Upper lobe of left lung (tissue), 6 donors: ENCODE measurements at regions not wholly inside any gene's neighbourhood (a gene's known extent, or its start where the extent isn't known, plus 50 kb on each side); places are given as distances from the start of the nearest gene placed in this dataset.

Experiments
- ATAC-seq, 2 donors: fragments of 200-7000 bp; cut with Tn5 transposase; one replicate each; pipeline ENCODE4 v1.9.1; 2022; ENCODE audit warnings: mild to moderate bottlenecking in 2 of 2, moderate library complexity in 2 of 2; ENCODE audit not compliant: low FRiP score in 2 of 2
- DNase-seq, 2 donors: peaks; one replicate each; pipeline ENCODE4 v3.0.0-alpha.2; 2019 to 2020
- H3K27ac ChIP-seq, 4 donors: fragments of 200-600 bp; sonication (generic); one replicate each; pipeline ENCODE4 v1.5.1; 2016 to 2019
- H3K27me3 ChIP-seq, 4 donors: fragments of 200-600 bp; sonication (generic); one replicate each; pipeline ENCODE4 v1.5.1; 2017 to 2019
- H3K36me3 ChIP-seq, 4 donors: fragments of 200-600 bp; sonication (generic); one replicate each; pipeline ENCODE4 v1.5.1; 2016 to 2019
- H3K4me1 ChIP-seq, 4 donors: fragments of 200-600 bp; sonication (generic); one replicate each; pipeline ENCODE4 v1.5.1; 2018 to 2019
- H3K4me3 ChIP-seq, 4 donors: fragments of 200-600 bp; sonication (generic); one replicate each; pipeline ENCODE4 v1.5.1; 2017 to 2019; ENCODE audit warnings: mild to moderate bottlenecking in 2 of 4, moderate library complexity in 1 of 4
- H3K9me3 ChIP-seq, 4 donors: fragments of 200-600 bp; sonication (generic); one replicate each; pipeline ENCODE4 v1.5.1; 2018 to 2019
- CTCF ChIP-seq, 6 experiments: fragments of 450-650 bp in 4 of 6; fragments of 200-600 bp in 2 of 6; sonication (generic) in 2 of 6; IDR thresholded peaks; one replicate each; pipeline ENCODE4 v1.5.1; 2016 to 2019; ENCODE audit warnings: antibody characterized with exemption in 6 of 6
- EP300 ChIP-seq, 4 donors: sonication (generic); formaldehyde crosslinking; IDR thresholded peaks; one replicate each; pipeline ENCODE4 v1.5.1; 2017; ENCODE audit warnings: antibody characterized with exemption in 4 of 4, control low read depth in 2 of 4
- POLR2A ChIP-seq, 4 donors: fragments of 450-650 bp; IDR thresholded peaks; one replicate each; pipeline ENCODE4 v1.5.1; 2016 to 2017; ENCODE audit warnings: antibody characterized with exemption in 4 of 4, mild to moderate bottlenecking in 2 of 4
- POLR2AphosphoS5 ChIP-seq, 2 donors: sonication (generic); formaldehyde crosslinking; IDR thresholded peaks; one replicate each; pipeline ENCODE4 v1.5.1; 2017; ENCODE audit warnings: antibody characterized with exemption in 2 of 2
- WGBS, 2 donors: methylation state at CpG; one replicate each; pipeline ENCODE4 v1.1.5; 2017 to 2018; 5-methylcytosine and 5-hydroxymethylcytosine counted together
- donor health status: DM: no; HTN: no; CAD: no; lungs with moderate emphysema.
- donor health status: DM: no; HTN: yes; CAD: no; lungs with severe emphysema.

DNA sequence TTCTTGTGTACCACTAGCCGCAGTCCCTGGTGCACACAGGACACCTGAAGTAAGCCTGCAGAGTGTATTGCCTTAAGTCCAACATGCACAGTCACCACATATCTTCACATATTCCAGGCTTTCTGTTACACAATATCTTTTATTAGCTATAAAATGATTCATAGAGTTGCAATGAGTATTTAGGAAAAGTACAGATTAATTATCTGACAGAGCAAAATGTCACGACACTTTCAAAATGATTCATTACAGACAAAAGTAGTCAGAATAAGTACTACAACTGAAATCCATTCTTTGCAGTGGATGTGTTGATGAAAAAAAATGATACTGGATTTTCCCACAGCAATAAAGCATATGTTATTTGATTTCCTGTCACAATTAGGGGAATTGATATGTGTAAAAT, 199.5 kb upstream of the ASCC3 start:
- WGBS, 2 donors = 82 to 84% methylated on average over 2 of the region's 2 CpGs
- ATAC-seq = no peak

GRCh38 chr6:101083533-101084175, 202.5 kb upstream of the ASCC3 start:
- Histone ChIP-seq H3K4me1 (no peaks in the 10 kb centered on the region), H3K4me3 (no peak overlapping the region), H3K27ac (no peak overlapping the region), H3K9me3 (no peaks in the 10 kb centered on the region), H3K27me3 (no peaks in the 10 kb centered on the region), H3K36me3 (no peaks in the 10 kb centered on the region)
- WGBS, 2 donors = 20 to 33% methylated on average over 3 of the region's 3 CpGs
- TF ChIP-seq POLR2AphosphoS5 (IDR thresholded peaks at IDR 0.05) = no peak
- TF ChIP-seq CTCF (IDR thresholded peaks at IDR 0.05) = no peak
- TF ChIP-seq POLR2A (IDR thresholded peaks at IDR 0.05) = no peak
- TF ChIP-seq EP300 (IDR thresholded peaks at IDR 0.05) = no peak
- ATAC-seq = no peak
- DNase-seq = no peak

More for the DNA sequence above, 199.5 kb upstream of the ASCC3 start:
- H3K36me3 ChIP-seq = no peaks in the 10 kb centered on the region
- no peaks in the 10 kb centered on the region for H3K27me3 ChIP-seq
- H3K4me3 ChIP-seq = no peak overlapping the region
- H3K9me3 ChIP-seq = peaks cover 0 to 4% (median 0%) of the 10 kb centered on the region in 4 donors
- no peak for DNase-seq
- no peak for TF ChIP-seq CTCF (IDR thresholded peaks at IDR 0.05)
- no peak for TF ChIP-seq POLR2AphosphoS5 (IDR thresholded peaks at IDR 0.05)
- TF ChIP-seq EP300 (IDR thresholded peaks at IDR 0.05) = no peak
- TF ChIP-seq POLR2A (IDR thresholded peaks at IDR 0.05) = no peak
- H3K27ac ChIP-seq = no peak overlapping the region
- H3K4me1 ChIP-seq = no peaks in the 10 kb centered on the region

DNA sequence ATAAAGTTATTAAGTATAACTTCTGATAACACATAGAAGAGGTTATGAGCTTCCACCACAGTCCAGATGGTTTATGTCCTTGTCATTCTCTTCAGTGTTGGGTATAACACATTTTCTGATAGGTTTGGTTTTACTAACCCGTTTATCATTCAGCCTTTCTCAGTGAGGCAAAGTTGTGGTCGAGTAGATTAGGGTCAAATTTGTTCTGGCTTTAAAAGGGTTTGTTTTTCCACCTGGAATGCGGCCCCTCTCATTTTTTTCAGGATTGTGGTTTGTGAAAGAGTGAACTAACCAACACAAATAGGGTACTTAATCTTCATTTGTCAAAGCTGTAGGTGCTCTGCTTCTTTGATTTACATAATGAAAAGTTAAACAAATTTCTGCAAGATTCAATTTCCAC, 204.2 kb upstream of the ASCC3 start:
- H3K36me3 ChIP-seq = no peaks in the 10 kb centered on the region
- ATAC-seq (no peak), DNase-seq (no peak)
- H3K4me3 ChIP-seq = no peak overlapping the region
- TF ChIP-seq CTCF (IDR thresholded peaks at IDR 0.05) (no peak), POLR2AphosphoS5 (IDR thresholded peaks at IDR 0.05) (no peak), POLR2A (IDR thresholded peaks at IDR 0.05) (no peak), EP300 (IDR thresholded peaks at IDR 0.05) (no peak)
- no peaks in the 10 kb centered on the region for H3K27me3 ChIP-seq
- H3K4me1 ChIP-seq = no peaks in the 10 kb centered on the region
- H3K27ac ChIP-seq = no peak overlapping the region
- H3K9me3 ChIP-seq = no peaks in the 10 kb centered on the region
- WGBS, 2 donors = 9 to 14% methylated on average over 3 of the region's 3 CpGs

DNA sequence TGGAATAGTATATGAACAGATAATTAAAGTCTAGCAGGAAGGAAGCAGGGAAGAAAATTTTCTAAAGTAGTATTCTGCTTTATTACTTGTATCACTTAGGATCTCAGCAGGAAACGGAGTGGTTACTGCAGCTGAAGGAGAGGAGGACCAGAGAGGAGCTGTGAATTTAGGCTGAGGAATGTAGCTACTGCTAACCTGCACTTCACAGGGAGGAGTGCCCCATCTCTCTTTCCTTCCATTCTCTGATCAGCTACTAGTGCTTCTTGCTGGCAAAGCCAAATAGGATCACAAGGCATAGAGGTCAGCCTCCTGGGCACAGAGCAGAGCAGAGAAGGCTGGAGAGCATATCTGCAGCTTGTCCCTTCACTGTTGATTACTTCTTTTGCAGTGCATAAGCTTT, 205.3 kb upstream of the ASCC3 start:
- no peak for DNase-seq
- H3K36me3 ChIP-seq = no peaks in the 10 kb centered on the region
- TF ChIP-seq POLR2AphosphoS5 (IDR thresholded peaks at IDR 0.05) (no peak), EP300 (IDR thresholded peaks at IDR 0.05) (no peak), CTCF (IDR thresholded peaks at IDR 0.05) (no peak), POLR2A (IDR thresholded peaks at IDR 0.05) (no peak)
- H3K27ac ChIP-seq = no peak overlapping the region
- H3K27me3 ChIP-seq = no peaks in the 10 kb centered on the region
- no peak overlapping the region for H3K4me3 ChIP-seq
- H3K4me1 ChIP-seq = no peaks in the 10 kb centered on the region
- peaks cover 0 to 2% (median 0%) of the 10 kb centered on the region in 4 donors for H3K9me3 ChIP-seq
- ATAC-seq = no peak
- WGBS, 2 donors = 38 to 40% methylated on average over 1 of the region's 1 CpG

DNA sequence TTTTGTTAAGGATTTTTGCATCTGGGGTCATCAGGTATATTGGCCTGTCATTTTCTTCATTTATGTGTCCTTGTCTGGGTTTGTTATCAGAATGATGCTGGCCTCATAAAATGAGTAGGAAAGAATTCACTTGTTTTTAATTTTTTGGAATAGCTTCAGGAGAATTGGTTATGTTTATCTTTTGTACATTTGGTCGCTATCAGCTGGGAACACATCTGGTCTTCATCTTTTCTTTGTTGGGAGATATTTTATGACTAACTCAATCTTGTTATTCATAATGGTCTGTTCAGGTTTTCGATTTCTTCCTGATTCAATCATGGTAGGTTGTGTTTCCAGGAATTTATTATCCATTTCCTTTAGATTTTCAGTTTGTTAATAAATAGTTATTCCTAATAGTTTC, 207.5 kb upstream of the ASCC3 start:
- Histone ChIP-seq H3K9me3 (peaks cover 0 to 12% (median 0%) of the 10 kb centered on the region in 4 donors), H3K27me3 (no peaks in the 10 kb centered on the region), H3K36me3 (no peaks in the 10 kb centered on the region), H3K4me1 (no peaks in the 10 kb centered on the region), H3K27ac (no peak overlapping the region), H3K4me3 (no peak overlapping the region)
- no peak for DNase-seq
- no peak for TF ChIP-seq POLR2AphosphoS5 (IDR thresholded peaks at IDR 0.05)
- TF ChIP-seq EP300 (IDR thresholded peaks at IDR 0.05) = no peak
- TF ChIP-seq CTCF (IDR thresholded peaks at IDR 0.05) = no peak
- TF ChIP-seq POLR2A (IDR thresholded peaks at IDR 0.05) = no peak
- 70 to 77% methylated on average over 2 of the region's 2 CpGs for WGBS, 2 donors
- ATAC-seq = no peak
